ENCODE measurements at regions not wholly inside any gene's neighbourhood (a gene's known extent, or its start where the extent isn't known, plus 50 kb on each side); places are given as distances from the start of the nearest gene placed in this dataset.

- Histone ChIP-seq H3K79me2 (ENCODE audit: low read length) (no peaks in the 10 kb centered on the region), H3F3A (ENCODE audit: low read length, unreplicated experiment) (no peaks in the 10 kb centered on the region), H3K4me1 (ENCODE audit: insufficient read depth, low read length) (peaks cover 6% of the 10 kb centered on the region; the same call in 1 of the 2 replicates), H3K27me3 (ENCODE audit: low read length) (peaks cover 42% of the 10 kb centered on the region), H3K4me3 (ENCODE audit: low read length) (no peak overlapping the region), H3K9me2 (replicated peaks; ENCODE audit: low read length) (no peaks in the 10 kb centered on the region), H3K27ac (ENCODE audit: low read length) (no peak overlapping the region), H2AFZ (ENCODE audit: low read length) (no peak overlapping the region), H3K36me3 (ENCODE audit: low read depth, low read length) (no peaks in the 10 kb centered on the region), H3K9ac (ENCODE audit: low read length) (no peak overlapping the region), H3K9me3 (ENCODE audit: low read length) (no peaks in the 10 kb centered on the region), H4K20me1 (ENCODE audit: low read length) (no peaks in the 10 kb centered on the region), H3K4me2 (ENCODE audit: low read length) (no peak overlapping the region)
- BruUV-seq (replicated peaks) = no TSS peak
- no peak for TF ChIP-seq EZH2 (IDR thresholded peaks at IDR 0.05; ENCODE audit: low read length, unreplicated experiment)
- no peak for TF ChIP-seq CTCF (conservative IDR thresholded peaks at IDR 0.05; ENCODE audit: low read depth, low read length)
- TF ChIP-seq EZH2phosphoT487 (IDR thresholded peaks at IDR 0.05; ENCODE audit: borderline replicate concordance, low read length) = no peak
- CTCF ChIA-PET = no interaction called here
- DNase-seq (peak; percentile 76), ATAC-seq (no peak)
- POLR2A ChIA-PET (ENCODE audit: unreplicated experiment) = no interaction called here
- intact Hi-C loops (cut with micrococcal nuclease) = no loop called here
Observed at GRCh38 chr10:78717200-78717599, 351.6 kb upstream of the ZMIZ1 start.

DNA sequence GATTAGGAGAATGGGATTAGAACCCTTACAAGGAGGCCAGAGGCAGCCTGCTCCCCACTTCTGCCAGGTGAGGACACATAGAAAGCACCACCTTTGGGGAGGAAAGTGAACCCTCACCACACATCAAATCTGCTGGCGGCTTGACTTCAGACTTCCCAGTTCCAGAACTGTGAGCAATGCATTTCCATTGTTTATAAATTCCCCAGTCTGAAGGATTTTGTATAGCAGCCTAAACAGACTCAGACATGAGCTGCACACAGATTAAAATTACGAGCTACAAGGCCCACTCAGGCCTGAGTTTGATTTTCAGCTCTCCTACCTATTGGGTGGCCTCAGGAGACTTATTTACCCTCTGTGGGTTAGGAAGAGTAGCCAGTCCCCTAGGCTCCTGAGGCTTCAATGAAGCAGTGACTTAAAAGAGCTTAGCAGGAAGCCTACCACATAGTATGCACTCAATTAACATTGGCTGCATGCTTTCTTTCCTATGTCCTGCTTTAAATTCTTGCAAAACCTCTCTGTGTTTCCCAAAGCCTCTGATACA, 350.7 kb upstream of the ZMIZ1 start:
- Histone ChIP-seq H4K20me1 (ENCODE audit: low read length) (no peaks in the 10 kb centered on the region), H3K27me3 (ENCODE audit: low read length) (peaks cover 42% of the 10 kb centered on the region), H3K36me3 (ENCODE audit: low read depth, low read length) (no peaks in the 10 kb centered on the region), H3F3A (ENCODE audit: low read length, unreplicated experiment) (no peaks in the 10 kb centered on the region), H3K27ac (ENCODE audit: low read length) (no peak overlapping the region), H2AFZ (ENCODE audit: low read length) (no peak overlapping the region), H3K4me2 (ENCODE audit: low read length) (no peak overlapping the region), H3K9ac (ENCODE audit: low read length) (no peak overlapping the region), H3K9me2 (replicated peaks; ENCODE audit: low read length) (no peaks in the 10 kb centered on the region), H3K79me2 (ENCODE audit: low read length) (no peaks in the 10 kb centered on the region), H3K4me3 (ENCODE audit: low read length) (no peak overlapping the region), H3K9me3 (ENCODE audit: low read length) (no peaks in the 10 kb centered on the region), H3K4me1 (ENCODE audit: insufficient read depth, low read length) (peaks cover 6% of the 10 kb centered on the region; the same call in 1 of the 2 replicates)
- intact Hi-C loops (cut with micrococcal nuclease) = no loop called here
- no TSS peak for BruUV-seq (replicated peaks)
- ChIA-PET POLR2A (ENCODE audit: unreplicated experiment) (no interaction called here), CTCF (no interaction called here)
- no peak for DNase-seq
- ATAC-seq = no peak
- TF ChIP-seq EZH2phosphoT487 (IDR thresholded peaks at IDR 0.05; ENCODE audit: borderline replicate concordance, low read length) = no peak

GRCh38 chr10:78719276-78719675, 349.5 kb upstream of the ZMIZ1 start:
- Histone ChIP-seq H3K4me3 (ENCODE audit: low read length) (no peak overlapping the region), H3K36me3 (ENCODE audit: low read depth, low read length) (no peaks in the 10 kb centered on the region), H3K9me3 (ENCODE audit: low read length) (no peaks in the 10 kb centered on the region), H3K4me2 (ENCODE audit: low read length) (no peak overlapping the region), H3K9ac (ENCODE audit: low read length) (no peak overlapping the region), H3K27me3 (ENCODE audit: low read length) (peaks cover 51% of the 10 kb centered on the region), H3K9me2 (replicated peaks; ENCODE audit: low read length) (no peaks in the 10 kb centered on the region), H3K27ac (ENCODE audit: low read length) (no peak overlapping the region), H3K79me2 (ENCODE audit: low read length) (no peaks in the 10 kb centered on the region), H3K4me1 (ENCODE audit: insufficient read depth, low read length) (peaks cover 6% of the 10 kb centered on the region; the same call in 1 of the 2 replicates), H4K20me1 (ENCODE audit: low read length) (no peaks in the 10 kb centered on the region), H3F3A (ENCODE audit: low read length, unreplicated experiment) (no peaks in the 10 kb centered on the region), H2AFZ (ENCODE audit: low read length) (no peak overlapping the region)
- no TSS peak for BruUV-seq (replicated peaks)
- CTCF ChIA-PET = no interaction called here
- no peak for ATAC-seq
- TF ChIP-seq CTCF (conservative IDR thresholded peaks at IDR 0.05; ENCODE audit: low read depth, low read length) (no peak), EZH2phosphoT487 (IDR thresholded peaks at IDR 0.05; ENCODE audit: borderline replicate concordance, low read length) (no peak), EZH2 (IDR thresholded peaks at IDR 0.05; ENCODE audit: low read length, unreplicated experiment) (no peak)
- POLR2A ChIA-PET (ENCODE audit: unreplicated experiment) = no interaction called here
- no peak for DNase-seq
- intact Hi-C loops (cut with micrococcal nuclease) = no loop called here

All from PC-3 (cell line).